Activated CD8-positive, alpha-beta T cell treated with anti-CD3 and anti-CD28 coated beads, Interleukin-2, amount 10 ng/mL, durations not matched to agents 7 days and 5 days (primary cell): ENCODE measurements at regions not wholly inside any gene's neighbourhood (a gene's known extent, or its start where the extent isn't known, plus 50 kb on each side); places are given as distances from the start of the nearest gene placed in this dataset.

Experiments used
- ATAC-seq: fragments of 150-1000 bp; cut with Tn5 transposase; one replicate; pipeline ENCODE4 v1.10.0; 2021; ENCODE audit warnings: moderate library complexity
- CTCF ChIA-PET: fragments of 350-600 bp; sonication (Branson Sonifier 250); formaldehyde crosslinking; loops from one replicate; lab custom pipeline; 2021; ENCODE audit warnings: antibody characterized with exemption; lab: Charles Lee
- POLR2A ChIA-PET: fragments of 350-600 bp; sonication (Branson Sonifier 250); formaldehyde crosslinking; loops from one replicate; lab custom pipeline; 2021; ENCODE audit warnings: antibody characterized with exemption; lab: Charles Lee
- DNase-seq: peaks from one replicate; pipeline ENCODE4 v3.0.0-alpha.2; 2020
- H3K27ac Mint-ChIP-seq: one replicate; pipeline ENCODE4 v1.8.0; 2021; ENCODE audit warnings: mild to moderate bottlenecking, mixed read lengths
- H3K27me3 Mint-ChIP-seq: one replicate; pipeline ENCODE4 v1.8.0; 2021; ENCODE audit warnings: low read depth, mixed read lengths
- H3K36me3 Mint-ChIP-seq: one replicate; pipeline ENCODE4 v1.8.0; 2021; ENCODE audit warnings: low read depth, mixed read lengths
- H3K4me1 Mint-ChIP-seq: one replicate; pipeline ENCODE4 v1.8.0; 2021; ENCODE audit warnings: low read depth, mixed read lengths
- H3K4me3 Mint-ChIP-seq: one replicate; pipeline ENCODE4 v1.8.0; 2021; ENCODE audit warnings: mild to moderate bottlenecking, mixed read lengths
- H3K9me3 Mint-ChIP-seq: one replicate; pipeline ENCODE4 v1.8.0; 2022; ENCODE audit warnings: mixed read lengths; ENCODE audit not compliant: insufficient read depth

DNA sequence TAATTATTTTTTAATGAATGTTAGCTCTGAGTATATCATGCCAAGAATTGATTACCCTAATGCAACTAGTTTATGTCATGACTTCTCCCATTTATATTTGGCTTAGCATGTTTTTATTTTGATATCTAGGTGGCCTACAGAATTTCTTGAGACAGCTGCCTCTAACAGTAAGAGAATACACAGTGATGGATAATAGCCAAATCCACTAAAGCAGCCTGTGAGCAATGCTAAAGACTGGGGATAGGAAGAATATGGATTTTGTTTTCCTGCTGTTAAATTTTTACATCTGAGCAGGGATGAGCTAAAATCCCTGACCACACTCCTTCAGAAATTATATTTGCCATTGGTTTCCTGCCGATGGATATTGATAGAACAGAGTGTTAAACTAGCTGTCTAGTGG lies 149.3 kb upstream of the TGFBR2 start:
- ChIA-PET POLR2A (no interaction called here), CTCF (interaction anchor here (1.3 to 1.4 kb wide), 4 partner anchors 16 to 258 kb away, joined by 3 to 6 read pairs (median 4); no protein-coding TSS in a partner anchor)
- Mint-ChIP-seq H3K27ac (no peak overlapping the region), H3K9me3 (peaks cover 3% of the 10 kb centered on the region), H3K4me3 (no peak overlapping the region), H3K4me1 (peaks cover 7% of the 10 kb centered on the region), H3K27me3 (no peaks in the 10 kb centered on the region), H3K36me3 (peaks cover 2% of the 10 kb centered on the region)
- no peak for DNase-seq
- no peak for ATAC-seq

DNA sequence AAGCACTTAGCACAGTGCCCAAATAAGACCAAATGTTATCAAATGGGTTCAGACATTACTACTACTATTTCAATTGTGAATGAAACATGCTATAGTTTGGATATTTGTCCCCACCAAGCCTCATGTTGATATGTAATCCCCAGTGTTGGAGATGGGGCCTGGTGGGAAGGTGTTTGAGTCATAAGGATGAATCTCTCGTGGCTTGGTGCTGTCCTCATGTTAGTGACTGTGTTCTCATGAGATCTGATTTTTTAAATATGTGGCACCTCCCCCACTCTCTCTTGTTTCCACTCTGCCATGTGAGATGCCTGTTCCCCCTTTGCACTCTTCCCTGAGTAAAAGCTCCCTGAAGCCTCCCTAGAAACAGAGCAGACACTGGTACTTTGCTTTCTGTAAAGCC lies 148.7 kb upstream of the TGFBR2 start:
- Mint-ChIP-seq H3K27me3 (no peaks in the 10 kb centered on the region), H3K27ac (no peak overlapping the region), H3K9me3 (peaks cover 3% of the 10 kb centered on the region), H3K4me3 (no peak overlapping the region), H3K36me3 (peaks cover 2% of the 10 kb centered on the region), H3K4me1 (peaks cover 7% of the 10 kb centered on the region)
- POLR2A ChIA-PET = no interaction called here
- ATAC-seq (no peak), DNase-seq (no peak)
- CTCF ChIA-PET = interaction anchor here (1.3 to 1.4 kb wide), 3 partner anchors 16 to 258 kb away, joined by 3 to 6 read pairs (median 5); no protein-coding TSS in a partner anchor

DNA sequence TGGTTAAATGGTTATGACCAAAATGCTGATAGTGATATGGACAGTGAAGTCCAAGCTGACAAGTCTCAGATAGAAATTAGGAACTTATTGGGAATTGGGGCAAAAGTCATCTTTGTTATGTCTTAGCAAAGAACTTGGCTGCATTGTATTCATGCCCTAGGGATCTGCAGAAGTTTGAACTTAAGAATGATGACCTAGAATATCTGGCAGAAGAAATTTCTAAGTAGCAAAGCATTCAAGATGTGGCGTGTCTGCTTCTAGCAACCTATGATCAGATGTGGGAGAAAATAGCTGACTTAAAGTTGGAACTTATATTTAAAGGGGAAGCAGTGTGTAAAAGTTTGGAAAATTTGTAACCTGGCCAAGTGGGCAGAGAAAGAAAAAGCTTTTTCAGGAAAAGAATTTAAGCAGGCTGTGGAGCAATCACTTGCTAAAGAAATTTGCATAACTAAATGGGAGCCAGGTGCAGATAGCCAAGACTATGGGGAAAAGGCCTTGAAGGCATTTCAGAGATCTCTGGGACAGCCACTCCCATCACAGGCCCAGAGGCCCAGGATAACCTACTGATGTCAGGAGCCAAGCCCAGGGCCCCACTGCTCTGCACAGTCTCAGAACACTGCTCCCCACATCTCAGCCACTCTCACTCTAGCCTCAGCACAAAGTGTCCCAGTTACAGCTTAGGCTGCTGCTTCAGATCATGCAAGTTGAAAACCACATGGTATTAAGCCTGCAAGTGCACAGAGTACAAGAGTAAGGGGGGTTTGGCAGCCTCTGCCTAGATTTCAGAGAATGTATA lies 147.8 kb upstream of the TGFBR2 start:
- ChIA-PET POLR2A (no interaction called here), CTCF (no interaction called here)
- H3K36me3 Mint-ChIP-seq = peaks cover 2% of the 10 kb centered on the region
- DNase-seq (no peak), ATAC-seq (no peak)
- H3K27me3 Mint-ChIP-seq = no peaks in the 10 kb centered on the region
- H3K4me1 Mint-ChIP-seq = peaks cover 7% of the 10 kb centered on the region
- H3K27ac Mint-ChIP-seq = no peak overlapping the region
- no peak overlapping the region for H3K4me3 Mint-ChIP-seq
- H3K9me3 Mint-ChIP-seq = peaks cover 3% of the 10 kb centered on the region

DNA sequence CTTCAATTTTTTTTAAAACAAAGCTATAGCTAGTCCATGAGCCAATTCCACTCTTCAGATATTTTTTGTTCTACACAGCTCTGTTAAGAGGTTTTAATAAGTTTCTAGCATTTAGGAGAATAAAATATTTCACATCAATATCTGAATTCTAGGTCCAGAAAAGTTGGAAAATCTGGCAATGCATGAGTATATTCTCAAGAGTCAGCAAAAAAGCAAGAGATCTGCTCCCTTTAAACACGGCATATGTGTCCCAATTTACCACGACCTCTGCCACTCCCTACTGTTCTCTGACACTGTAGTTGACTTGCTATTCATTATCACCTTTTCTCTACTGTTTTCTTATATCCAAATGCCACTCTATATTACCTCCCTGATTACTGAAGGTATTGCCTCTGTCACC lies 145.1 kb upstream of the TGFBR2 start:
- Mint-ChIP-seq H3K27ac (no peak overlapping the region), H3K4me1 (peaks cover 3% of the 10 kb centered on the region), H3K4me3 (no peak overlapping the region), H3K27me3 (no peaks in the 10 kb centered on the region), H3K36me3 (peaks cover 2% of the 10 kb centered on the region), H3K9me3 (peaks cover 3% of the 10 kb centered on the region)
- ATAC-seq = no peak
- DNase-seq = no peak
- ChIA-PET CTCF (interaction anchor here (1.0 kb wide), 2 partner anchors 14 to 26 kb away, joined by 3 to 4 read pairs; no protein-coding TSS in a partner anchor), POLR2A (no interaction called here)

DNA sequence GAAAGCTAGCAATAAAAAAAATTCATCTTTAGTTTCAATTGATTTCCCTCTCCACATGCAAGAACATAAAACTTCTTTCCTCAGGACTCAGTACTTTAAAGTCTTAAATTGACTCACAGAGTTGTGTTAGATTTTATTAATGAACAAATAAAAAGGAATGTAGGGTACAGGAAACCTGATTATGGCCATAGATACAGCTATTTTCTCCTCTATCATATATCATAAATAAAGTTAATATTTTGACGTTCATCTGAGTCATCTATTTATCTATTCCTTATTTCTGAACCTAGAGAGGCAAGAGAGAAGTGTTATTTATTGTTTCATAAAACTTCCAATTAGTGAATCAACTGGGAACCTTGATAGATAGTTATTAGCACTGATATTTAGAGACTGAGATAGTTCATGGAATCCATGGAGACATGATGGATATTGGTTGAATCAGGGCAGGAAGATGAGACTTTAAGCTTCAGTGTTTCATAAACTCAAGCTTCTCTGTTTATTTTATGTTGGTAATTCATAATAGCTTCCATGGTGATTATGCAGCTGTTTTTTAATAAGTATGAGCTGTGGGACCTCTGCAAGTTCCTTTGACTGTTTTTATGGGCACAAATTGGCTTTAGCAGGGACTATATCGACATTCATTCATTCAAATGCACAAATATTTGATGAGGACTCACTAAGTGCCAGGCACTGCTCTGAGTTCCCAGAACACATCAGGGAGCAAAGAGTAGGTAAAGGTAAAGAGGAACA lies 143.5 kb upstream of the TGFBR2 start:
- DNase-seq (no peak), ATAC-seq (no peak)
- POLR2A ChIA-PET = no interaction called here
- Mint-ChIP-seq H3K27me3 (no peaks in the 10 kb centered on the region), H3K4me1 (no peaks in the 10 kb centered on the region), H3K9me3 (peaks cover 3% of the 10 kb centered on the region), H3K4me3 (no peak overlapping the region), H3K27ac (no peak overlapping the region), H3K36me3 (no peaks in the 10 kb centered on the region)
- CTCF ChIA-PET = interaction anchor here (0.9 kb wide), 1 partner anchor 14 kb away, joined by 4 read pairs; no protein-coding TSS in a partner anchor

DNA sequence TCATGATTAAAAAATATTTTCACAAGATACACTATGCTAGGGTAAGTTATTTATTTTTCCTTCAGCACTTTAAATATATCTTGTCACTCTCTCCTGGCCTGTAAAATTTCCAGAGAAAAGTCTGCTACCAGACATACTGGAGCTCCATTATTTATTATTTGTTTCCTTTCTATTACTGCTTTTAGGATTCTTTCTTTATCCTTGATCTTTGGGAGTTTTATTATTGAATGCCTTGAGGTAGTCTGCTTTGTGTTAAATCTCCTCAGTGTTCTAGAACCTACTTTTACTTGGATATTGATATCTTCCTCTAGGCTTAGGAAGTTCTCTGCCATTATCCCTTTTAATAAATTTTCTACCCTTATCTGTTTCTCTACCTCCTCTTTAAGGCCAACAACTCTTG lies 142.0 kb upstream of the TGFBR2 start:
- ChIA-PET POLR2A (no interaction called here), CTCF (no interaction called here)
- ATAC-seq (no peak), DNase-seq (no peak)
- Mint-ChIP-seq H3K4me3 (no peak overlapping the region), H3K9me3 (peaks cover 3% of the 10 kb centered on the region), H3K4me1 (no peaks in the 10 kb centered on the region), H3K27ac (no peak overlapping the region), H3K27me3 (no peaks in the 10 kb centered on the region), H3K36me3 (no peaks in the 10 kb centered on the region)

DNA sequence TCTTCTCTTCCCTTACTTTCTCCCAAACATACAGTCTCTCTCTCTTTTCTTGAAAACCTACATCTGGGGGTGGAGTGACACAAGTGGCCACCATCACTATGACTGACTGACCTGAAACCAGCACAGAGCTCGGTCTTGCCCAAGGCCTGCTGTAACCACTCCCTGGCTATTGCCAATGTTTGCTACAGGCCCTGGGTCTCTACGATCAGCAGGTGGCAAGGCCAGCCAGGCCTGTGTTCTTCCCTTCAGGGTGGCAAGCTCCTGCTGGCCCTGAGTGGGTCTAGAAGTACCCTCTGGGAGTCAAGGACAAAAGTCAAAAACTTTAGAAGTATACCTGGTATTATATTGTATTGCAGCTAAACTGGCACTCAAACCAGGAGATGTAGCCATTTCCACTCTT lies 140.9 kb upstream of the TGFBR2 start:
- CTCF ChIA-PET = no interaction called here
- no peak for ATAC-seq
- H3K27ac Mint-ChIP-seq = no peak overlapping the region
- H3K27me3 Mint-ChIP-seq = no peaks in the 10 kb centered on the region
- no peak for DNase-seq
- H3K9me3 Mint-ChIP-seq = no peaks in the 10 kb centered on the region
- no peaks in the 10 kb centered on the region for H3K36me3 Mint-ChIP-seq
- H3K4me1 Mint-ChIP-seq = no peaks in the 10 kb centered on the region
- POLR2A ChIA-PET = no interaction called here
- H3K4me3 Mint-ChIP-seq = no peak overlapping the region

DNA sequence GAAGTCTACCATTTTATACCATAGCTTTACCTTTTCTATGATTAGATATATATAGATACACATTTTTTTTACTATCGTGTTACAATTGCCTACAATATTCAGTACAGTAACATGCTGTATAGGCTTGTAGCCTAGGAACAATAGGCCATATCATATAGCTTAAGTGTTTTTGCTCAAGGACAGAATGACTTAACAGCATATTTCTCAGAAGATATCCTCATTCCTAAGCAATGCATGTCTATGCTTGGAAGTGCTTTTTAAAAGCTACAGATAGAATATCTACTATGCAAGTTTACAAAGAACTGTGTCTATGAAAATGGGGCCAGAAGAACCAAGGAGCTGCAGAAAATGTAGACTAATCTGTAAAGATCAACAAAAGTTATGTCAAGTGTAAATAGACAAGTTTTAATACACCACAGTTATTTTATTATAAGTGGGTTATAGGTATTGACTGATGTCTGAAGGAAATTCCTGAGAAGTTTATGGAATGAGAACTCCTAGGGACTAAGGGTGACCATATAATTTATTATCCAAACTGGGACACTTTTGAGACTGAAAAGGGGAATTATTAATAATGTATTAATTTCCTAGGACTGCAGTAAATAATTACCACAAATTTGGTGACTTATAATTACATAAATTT lies 138.7 kb upstream of the TGFBR2 start:
- H3K36me3 Mint-ChIP-seq = no peaks in the 10 kb centered on the region
- ChIA-PET CTCF (interaction anchor here (0.9 kb wide), 1 partner anchor 10 kb away, joined by 3 read pairs; no protein-coding TSS in a partner anchor), POLR2A (no interaction called here)
- H3K4me3 Mint-ChIP-seq = no peak overlapping the region
- no peaks in the 10 kb centered on the region for H3K4me1 Mint-ChIP-seq
- no peak for ATAC-seq
- no peaks in the 10 kb centered on the region for H3K9me3 Mint-ChIP-seq
- H3K27me3 Mint-ChIP-seq = no peaks in the 10 kb centered on the region
- DNase-seq = no peak
- H3K27ac Mint-ChIP-seq = no peak overlapping the region

DNA sequence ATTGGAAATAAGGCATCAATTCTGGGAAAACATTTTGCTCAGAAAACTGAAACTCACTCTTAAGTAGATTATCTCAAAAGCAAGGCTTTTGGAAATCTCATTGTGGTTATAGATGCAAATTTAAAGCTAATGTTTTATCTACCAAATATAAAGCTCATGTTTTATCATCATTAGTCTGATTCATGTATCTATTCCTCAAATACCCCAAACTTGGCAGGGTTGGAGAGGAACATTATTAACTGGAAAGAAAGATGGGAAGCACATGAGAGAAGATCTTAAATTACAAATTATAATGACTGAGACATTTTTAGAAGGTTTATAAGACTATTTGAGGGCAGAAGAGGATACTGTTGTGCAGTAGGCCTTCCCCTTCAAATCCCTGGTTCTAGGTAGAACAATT lies 137.3 kb upstream of the TGFBR2 start:
- Mint-ChIP-seq H3K4me1 (no peaks in the 10 kb centered on the region), H3K4me3 (no peak overlapping the region), H3K27me3 (no peaks in the 10 kb centered on the region), H3K27ac (no peak overlapping the region), H3K9me3 (no peaks in the 10 kb centered on the region), H3K36me3 (no peaks in the 10 kb centered on the region)
- no peak for DNase-seq
- ATAC-seq = no peak
- POLR2A ChIA-PET = no interaction called here
- CTCF ChIA-PET = no interaction called here

DNA sequence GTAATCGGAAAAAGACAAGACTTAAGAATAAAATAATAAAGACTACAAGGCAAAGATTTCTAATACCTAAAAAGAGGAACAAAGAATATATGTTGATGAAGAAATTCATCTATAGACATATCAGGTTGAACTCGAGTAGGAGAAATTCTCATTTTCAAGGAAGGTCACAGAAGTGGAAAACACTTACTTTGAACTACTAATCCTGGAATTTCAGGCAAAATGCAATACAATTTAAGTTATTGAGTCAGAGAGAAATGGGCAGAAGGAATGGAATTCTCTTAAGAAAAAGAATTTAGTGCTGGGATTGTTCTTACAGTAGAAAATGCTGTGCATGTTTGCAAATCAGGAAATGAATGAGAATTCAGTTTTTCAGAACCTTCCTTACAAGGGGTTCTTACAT lies 135.9 kb upstream of the TGFBR2 start:
- H3K27ac Mint-ChIP-seq = no peak overlapping the region
- ChIA-PET CTCF (no interaction called here), POLR2A (no interaction called here)
- H3K27me3 Mint-ChIP-seq = no peaks in the 10 kb centered on the region
- DNase-seq (no peak), ATAC-seq (no peak)
- no peaks in the 10 kb centered on the region for H3K9me3 Mint-ChIP-seq
- H3K4me3 Mint-ChIP-seq = no peak overlapping the region
- H3K36me3 Mint-ChIP-seq = no peaks in the 10 kb centered on the region
- peaks cover 11% of the 10 kb centered on the region for H3K4me1 Mint-ChIP-seq

DNA sequence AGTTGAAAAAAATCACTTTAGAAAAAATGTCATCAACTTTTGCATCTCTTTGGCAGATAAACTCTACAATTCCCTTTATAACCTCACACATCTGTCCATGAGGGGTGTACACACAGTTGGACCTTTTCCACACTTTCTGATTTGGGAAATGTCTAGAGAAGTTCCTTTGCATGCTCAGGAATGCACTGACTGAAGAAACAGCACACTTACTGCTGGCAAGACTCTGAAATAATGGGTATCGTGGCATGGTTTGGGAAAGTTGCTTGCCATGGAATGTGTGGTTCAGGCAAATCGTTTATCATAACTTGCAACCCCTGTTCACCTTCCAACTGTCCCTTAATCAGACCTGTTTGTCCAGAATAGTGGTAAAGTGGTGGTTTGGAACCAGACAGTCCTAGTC lies 135.3 kb upstream of the TGFBR2 start:
- no peak overlapping the region for H3K4me3 Mint-ChIP-seq
- POLR2A ChIA-PET = no interaction called here
- H3K27ac Mint-ChIP-seq = no peak overlapping the region
- H3K4me1 Mint-ChIP-seq = peaks cover 12% of the 10 kb centered on the region
- H3K9me3 Mint-ChIP-seq = no peaks in the 10 kb centered on the region
- no peaks in the 10 kb centered on the region for H3K36me3 Mint-ChIP-seq
- CTCF ChIA-PET = no interaction called here
- DNase-seq (no peak), ATAC-seq (no peak)
- no peaks in the 10 kb centered on the region for H3K27me3 Mint-ChIP-seq
